PFSK-1 (cell line): ENCODE measurements at regions not wholly inside any gene's neighbourhood (a gene's known extent, or its start where the extent isn't known, plus 50 kb on each side); places are given as distances from the start of the nearest gene placed in this dataset.

ENCODE experiments used
- POLR2AphosphoS5 ChIP-seq: IDR thresholded peaks from 2 replicates; pipeline ENCODE4 v1.6.1; 2012; ENCODE audit warnings: low read depth, mild to moderate bottlenecking, control low read depth, low read length, moderate library complexity
- REST ChIP-seq, 2 experiments: IDR thresholded peaks; 2 replicates each; pipeline versions ENCODE4 v1.6.1 to v1.8.0; 2011 to 2012; ENCODE audit warnings: low read depth in 2 of 2, low read length in 2 of 2, control low read depth in 1 of 2, inconsistent platforms in 1 of 2, mild to moderate bottlenecking in 1 of 2, moderate library complexity in 1 of 2; ENCODE audit not compliant: insufficient read depth in 1 of 2
- SIN3A ChIP-seq: IDR thresholded peaks from 2 replicates; pipeline ENCODE4 v1.6.1; 2012; ENCODE audit warnings: mild to moderate bottlenecking, low read length, moderate library complexity, borderline replicate concordance; ENCODE audit not compliant: insufficient read depth
- TAF1 ChIP-seq: IDR thresholded peaks from 2 replicates; pipeline ENCODE4 v1.6.1; 2012; ENCODE audit warnings: low read length, control low read depth, borderline replicate concordance; ENCODE audit not compliant: insufficient read depth

GRCh38 chr11:69894648-69895047 lies 75.4 kb upstream of the FGF3 start:
- TF ChIP-seq POLR2AphosphoS5 (no peak), SIN3A (no peak), REST (IDR thresholded peaks at IDR 0.05; ENCODE audit: insufficient read depth in 1 of 2, low read depth in 2 of 2, low read length in 2 of 2) (no peak), TAF1 (no peak)
